Umbilical cord (tissue), 1 donor: ENCODE measurements at regions not wholly inside any gene's neighbourhood (a gene's known extent, or its start where the extent isn't known, plus 50 kb on each side); places are given as distances from the start of the nearest gene placed in this dataset.
"Not testable (repeated sequence)": the region's sequence is repeated elsewhere in the genome, so short reads cannot be mapped to it uniquely, and the experiment has no call there.

Source experiments
- DNase-seq: peaks from one replicate; pipeline ENCODE4 v3.0.0-alpha.2; 2015; ENCODE audit warnings: low spot score

DNA sequence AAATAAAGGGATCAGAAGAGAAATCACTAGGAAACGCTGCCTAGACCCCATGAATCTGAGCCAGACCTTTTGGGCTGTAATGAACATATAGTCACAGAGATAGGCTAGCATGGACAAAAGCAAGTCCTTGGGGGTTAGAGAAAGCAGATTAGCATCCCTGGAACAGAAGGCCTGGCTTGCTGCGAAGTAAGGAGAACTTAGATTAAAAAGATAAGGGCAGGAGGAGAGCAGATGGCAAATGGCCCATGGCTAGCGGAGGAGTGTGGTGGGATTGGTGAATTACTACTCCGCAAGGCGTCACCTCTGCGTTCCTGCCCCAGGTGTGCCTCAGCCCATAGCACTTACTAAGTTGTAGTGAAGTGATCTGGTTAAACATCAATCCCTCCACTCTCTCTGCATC, 92.3 kb upstream of the ZNF438 start:
- DNase-seq, result no peak

DNA sequence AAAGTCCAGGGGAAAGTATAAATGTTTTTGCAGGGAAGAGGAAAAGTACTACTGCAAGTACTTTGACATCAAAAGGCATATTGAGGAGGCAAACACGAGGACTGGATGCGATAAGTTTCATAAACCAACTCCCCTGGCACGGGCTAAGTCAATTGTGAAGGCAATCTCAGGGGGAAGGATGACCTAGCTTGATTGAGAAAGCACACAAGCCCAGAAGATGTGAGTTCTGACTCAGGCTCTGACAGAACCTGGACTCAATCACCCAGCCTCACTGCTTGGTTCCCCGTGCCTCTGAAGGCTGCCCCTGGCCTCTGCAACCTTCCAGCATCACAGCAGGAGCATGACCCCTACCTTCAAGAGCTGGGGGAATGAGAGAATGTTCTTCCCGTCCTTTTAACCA, 93.2 kb upstream of the ZNF438 start:
- DNase-seq, result no peak

DNA sequence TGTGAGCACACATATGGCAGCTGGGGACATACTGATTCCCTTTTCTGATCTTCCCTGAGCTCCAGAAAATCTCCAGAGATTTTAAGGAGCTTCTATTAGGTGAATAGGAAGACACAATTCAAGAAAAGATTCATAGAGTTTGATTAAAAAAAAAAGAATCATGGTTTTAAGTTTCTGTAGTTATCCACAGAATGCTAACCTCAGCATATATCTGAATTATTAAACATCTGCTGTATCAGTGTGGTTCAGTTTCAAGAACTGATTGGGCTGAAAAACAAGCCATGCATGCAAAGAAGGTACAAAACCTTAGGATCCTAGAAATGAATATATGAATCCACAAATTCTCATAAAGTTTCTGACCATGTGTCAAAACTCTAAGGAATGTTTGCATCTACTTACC, 94.1 kb upstream of the ZNF438 start:
- DNase-seq, result no peak

DNA sequence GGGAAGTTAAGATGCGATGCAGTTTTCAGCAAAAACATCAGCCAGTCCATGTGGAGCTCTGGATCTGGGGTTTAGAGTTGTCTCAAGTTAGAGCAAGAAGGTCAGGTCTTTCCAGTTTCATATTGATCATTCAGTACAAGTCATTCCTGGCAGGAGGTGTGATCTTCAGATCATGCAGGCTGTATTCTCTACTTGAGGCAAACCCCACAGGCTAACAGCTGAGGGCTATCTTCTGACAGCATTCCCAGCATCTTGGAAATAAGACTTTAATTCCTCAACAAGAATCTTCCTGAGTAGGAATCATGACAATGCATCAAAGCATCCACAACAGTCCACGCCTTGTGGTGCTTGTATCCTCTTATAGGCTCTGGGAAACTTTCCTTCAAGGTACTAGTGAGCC, 94.9 kb upstream of the ZNF438 start:
- DNase-seq, result peak; percentile 51

DNA sequence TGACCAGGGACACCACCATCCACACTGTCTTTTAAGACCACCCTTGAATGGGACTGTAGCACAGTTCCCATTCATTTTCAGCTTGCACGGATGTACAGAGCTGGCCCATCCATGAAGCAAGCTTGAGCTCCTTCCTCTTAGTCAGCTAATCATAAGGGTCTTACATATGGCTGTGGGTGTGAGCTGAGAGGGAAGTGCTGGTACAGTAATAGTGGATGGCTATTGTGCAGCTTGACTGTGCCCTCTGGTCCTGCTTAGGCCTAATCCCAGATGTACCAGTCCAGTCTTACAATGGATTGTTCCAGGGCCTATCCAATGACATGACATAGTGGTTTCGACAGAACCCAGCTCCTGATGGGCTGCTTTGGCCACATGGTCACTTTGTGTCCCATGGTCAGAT, 96.9 kb upstream of the ZNF438 start:
- no peak for DNase-seq

DNA sequence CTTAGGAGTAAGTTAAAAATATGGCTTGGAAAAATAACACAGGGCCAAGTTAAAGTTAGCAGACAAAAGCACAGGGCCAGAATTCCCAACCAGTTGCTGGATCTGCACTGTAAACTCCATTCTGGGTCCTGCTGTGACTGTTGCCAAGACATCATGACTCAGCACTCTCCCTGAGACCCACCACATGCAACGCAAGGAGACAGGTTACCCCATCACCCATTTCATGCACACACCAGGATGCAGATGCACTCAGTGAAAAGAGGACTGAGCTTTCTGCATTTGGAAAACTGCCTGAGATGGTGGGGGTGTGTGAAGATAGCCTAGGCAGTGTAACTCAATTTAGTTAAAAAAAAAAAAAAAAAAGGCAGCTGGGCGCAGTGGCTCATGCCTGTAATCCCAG, 97.6 kb upstream of the ZNF438 start:
- DNase-seq, result peak; percentile 69

DNA sequence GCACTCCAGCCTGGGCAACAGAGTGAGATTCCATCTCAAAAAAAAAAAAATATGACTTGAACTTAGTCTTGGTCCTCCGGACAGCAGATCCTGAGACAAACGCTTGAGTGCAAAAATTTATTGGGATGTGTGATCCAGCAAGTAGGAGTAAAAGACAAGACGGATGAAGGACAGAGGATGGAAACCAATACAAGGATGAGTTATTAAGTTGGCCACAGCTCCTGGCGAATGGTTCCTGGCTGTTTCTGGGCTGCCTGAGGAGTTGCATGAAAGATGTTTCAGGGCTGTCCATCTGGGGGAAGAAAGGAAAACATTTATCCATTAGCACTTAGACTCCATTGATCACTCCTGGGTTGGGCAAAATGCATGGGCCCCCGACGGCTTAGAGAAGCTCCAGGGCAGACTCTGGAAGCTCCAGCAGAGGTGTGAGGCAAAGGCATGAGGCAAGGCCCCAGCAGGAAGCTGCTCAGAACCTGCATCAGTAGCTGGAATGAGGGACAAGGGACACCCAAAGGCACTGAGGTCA, 98.3 kb upstream of the ZNF438 start:
- no peak for DNase-seq

DNA sequence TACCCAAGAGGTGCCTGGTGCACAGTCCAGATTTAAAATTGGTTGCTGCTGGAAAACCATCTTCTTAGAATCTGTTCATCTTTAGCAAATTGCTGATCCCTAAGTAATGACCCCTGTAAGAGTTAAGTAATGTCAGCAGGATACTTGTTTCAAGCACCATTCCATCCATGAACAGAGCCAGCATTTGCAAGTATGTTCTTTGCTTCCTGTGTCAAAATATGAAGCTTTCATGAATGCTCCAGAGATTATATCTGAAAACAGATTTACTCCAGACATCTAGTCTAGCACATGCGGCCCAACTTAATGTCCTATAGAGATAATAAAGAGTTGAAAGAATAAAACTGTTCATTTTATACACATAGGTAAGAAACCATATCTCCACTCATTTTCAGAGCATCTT, 98.7 kb upstream of the ZNF438 start:
- DNase-seq, result peak; percentile 56

DNA sequence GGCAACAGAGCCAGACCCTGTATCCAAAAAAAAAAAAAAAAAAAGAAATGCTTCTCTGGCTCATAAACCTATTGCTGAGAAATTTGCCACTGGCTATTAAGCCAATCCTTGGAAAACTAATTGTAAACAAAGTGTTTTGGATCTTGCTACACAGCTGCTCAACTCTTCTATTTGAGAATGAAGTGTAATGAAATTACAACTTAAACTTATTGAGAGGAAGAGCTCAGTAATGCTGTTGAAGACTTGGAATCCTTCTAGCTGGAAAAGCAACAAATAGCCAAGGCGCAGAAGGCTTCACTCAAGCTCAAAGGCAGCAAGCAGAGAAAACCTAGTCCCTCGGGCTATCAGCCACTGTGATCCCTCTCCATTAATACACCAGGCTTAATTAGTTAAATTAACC, 99.6 kb upstream of the ZNF438 start:
- no peak for DNase-seq

DNA sequence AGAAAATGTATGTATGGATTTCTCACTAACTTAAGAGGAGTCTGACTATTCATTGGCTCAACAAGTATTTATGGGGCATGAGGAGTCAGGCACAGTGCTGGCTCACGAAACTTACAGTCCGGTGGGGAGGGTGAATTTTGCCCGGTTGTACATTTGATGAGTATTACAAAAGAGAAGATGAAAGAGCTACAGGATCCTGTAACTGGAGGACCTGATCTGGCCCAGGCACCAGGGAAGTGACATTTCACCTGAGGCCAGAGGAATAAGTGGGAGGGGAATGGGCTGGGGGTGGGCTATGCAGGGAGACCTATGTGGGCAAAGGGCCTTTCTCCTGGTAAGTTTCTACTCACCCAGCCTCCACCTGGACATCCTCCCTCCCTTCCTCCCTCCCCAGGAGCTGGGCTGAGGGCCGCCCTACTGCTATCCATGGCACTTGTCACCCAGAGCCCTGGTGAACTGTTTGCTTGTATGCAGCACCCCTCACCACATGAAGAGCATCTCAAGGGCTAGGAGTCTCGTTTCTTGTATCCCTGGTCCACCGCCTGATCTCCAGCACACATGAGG, 101.1 kb upstream of the ZNF438 start:
- DNase-seq, result no peak

DNA sequence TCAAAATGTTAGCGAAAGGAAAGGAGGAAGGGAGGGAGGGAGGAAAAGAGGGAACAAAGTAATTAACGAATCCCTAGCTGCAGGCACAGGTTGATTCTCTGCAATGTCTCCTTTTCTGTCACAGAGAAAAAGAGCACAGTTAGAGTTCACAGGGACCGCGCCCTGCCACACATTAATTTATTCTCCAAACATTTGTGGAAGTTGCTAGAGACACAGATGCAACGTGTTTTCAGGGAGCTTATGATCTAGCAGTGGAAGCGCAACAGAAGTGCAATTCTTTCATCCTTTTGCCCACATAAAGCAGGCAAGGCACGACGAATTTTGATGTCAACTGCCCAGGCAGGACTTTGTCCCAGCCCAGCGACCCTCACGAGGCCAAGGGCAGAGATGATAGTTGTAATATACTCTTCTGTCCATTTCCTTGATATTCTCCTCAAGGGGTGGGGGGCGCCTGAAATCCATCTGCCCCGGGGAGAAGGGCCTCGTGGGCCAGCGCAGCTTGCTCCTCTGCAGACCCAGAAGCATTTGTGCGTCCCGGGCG, 101.7 kb upstream of the ZNF438 start:
- no peak for DNase-seq

DNA sequence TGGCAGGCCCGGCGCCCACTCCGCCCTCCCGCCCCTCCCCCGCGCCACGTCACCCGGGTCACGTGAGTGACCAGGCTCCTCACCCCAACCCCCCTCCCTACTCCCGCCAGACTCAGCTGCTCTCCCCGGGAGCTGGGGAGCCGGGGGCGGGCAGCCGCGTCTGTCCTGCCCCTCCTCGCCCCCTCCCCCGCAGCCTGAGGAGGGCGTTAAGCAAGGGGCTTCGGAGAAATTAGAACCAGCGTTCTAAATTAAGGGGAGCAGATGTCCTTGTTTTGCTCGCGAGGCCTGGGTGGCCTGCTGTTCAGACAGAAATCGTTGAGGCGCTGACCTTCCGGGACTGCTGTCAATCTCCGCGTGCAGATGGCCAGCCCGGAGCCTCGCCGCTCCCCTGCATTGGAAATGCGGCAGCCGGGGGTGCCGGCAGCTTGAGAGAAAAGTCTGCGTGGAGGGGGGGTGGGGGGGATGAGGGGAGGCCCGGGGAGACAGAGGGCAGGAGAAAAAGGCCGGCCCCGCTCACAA, 102.2 kb upstream of the ZNF438 start:
- DNase-seq, result peak; percentile 90

DNA sequence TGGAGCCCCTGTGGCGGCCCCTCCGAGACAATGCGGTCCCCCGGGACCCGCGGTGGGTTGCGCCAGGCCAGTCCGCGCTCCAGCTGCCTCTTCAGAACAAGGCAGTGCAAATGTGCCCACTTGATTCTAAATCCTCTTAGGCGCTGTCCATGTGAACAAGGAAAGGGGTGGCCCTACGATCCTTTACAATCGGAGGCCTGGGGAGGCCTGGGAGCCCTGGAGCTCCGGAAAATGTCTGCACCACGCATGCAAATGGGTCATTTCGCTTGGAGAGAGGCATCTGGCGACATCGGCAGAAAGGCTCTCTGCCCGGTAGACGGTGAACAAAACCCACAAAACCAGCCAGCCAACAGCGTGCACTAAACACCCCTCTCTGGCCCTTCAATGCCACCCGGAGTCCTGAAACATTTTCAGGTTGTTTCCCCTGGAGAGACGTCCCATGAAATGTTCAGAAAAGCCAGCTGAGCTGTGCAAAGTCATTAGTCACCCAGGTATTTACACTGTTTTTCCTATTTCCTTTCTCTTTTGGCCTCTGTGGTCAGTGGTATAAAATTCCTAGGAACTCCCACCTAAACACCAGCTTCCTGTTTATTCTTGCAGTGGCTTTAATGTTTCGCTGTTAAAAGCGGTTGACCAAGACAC, 102.8 kb upstream of the ZNF438 start:
- peak; percentile 45 for DNase-seq

DNA sequence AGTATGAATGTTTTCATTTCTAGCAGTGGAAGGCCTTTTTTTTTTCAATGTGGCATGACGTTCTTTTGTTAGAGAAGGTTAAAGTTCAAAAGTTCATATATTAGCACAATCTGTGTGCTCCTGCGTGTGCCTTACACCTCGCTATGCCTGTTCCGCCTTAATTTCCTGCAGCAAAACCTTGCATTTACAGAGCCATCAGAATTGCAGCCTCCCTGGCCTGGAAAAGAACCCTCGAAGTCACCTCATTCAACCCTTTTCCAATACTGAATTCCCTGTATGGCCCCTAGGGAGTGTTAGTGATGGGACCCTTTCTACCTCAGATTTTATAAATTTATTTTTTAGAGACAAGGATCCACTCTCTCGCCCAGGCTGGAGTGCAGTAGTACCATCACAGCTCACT, 103.5 kb upstream of the ZNF438 start:
- no peak for DNase-seq

DNA sequence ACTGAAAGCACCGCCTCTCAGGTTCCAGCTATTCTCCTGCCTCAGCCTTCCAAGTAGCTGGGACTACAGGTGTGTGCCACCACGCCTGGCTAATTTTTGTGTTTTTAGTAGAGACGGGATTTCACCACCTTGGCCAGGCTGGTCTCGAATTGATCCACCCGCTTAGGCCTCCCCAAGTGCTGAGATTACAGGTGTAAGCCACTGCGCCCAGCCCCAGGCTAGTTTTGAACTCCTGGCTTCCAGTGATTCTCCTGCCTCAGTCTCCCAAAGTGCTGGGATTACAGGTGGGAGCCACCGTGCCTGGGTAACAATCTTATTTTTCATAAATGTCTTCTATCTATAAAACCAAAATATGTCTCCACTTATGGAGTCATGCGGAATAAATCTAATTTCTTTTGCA, 104.1 kb upstream of the ZNF438 start:
- DNase-seq, result not testable (repeated sequence)

DNA sequence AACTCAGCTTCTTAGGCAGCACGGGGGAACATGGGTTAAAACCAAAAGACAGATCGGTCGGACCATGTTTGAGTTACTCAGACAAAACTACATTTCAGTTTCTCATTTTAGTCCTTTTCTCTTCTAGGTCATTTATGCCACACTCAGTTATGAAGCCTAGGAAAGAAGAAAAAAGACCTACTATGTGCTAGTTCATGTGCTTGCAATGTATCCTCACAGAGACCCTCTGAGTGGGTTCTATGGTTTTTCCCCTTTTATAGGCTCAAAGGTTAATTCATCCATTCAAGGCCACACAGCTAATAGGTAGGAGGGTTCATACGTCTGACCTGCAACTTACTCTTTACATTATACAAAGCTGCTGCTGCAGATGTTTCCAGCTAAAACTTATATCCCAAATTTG, 104.7 kb upstream of the ZNF438 start:
- no peak for DNase-seq

DNA sequence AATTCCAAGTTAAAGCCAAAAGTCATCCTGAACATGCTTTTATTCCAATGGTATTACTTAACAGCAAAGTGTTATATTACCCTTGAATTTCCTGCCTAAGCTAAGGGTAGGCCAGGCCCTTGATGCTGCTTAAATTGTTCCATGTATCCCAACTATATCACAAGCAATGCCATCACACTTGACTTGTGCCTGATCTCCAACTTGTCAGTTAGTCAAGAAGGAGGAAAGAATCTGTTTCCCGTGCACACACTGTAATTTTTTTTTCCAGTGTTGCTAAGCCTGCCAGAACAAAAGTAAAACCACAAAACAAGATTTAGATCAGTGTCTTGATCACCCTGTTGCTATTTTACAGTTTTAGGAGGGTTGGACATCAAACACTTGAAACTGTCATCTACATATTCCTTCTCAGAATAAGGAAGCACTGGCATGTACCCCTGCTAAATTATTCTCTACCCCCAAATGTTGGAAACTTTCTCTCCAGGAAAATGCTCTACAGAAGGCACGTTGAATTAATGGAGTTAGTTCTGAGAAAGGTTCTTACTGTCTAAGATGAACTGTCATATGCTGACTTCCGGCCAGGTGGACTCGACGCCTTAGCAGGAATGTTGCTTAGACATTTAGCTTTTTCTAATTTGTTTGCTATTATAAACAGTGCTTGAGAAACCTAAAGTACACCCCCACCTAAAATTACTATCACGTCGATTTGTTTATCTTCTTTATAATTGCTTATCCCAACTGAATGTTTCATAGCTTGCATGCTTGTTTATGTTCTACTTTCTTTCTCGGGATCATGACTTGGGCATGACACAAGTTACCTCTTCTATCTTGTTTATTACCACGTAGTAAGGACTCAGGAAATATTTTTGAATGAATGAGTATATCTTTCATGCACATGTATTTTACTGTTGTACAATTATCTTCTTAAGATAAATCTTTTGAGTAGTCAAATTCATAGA, 105.5 kb upstream of the ZNF438 start:
- peak; percentile 41 for DNase-seq

DNA sequence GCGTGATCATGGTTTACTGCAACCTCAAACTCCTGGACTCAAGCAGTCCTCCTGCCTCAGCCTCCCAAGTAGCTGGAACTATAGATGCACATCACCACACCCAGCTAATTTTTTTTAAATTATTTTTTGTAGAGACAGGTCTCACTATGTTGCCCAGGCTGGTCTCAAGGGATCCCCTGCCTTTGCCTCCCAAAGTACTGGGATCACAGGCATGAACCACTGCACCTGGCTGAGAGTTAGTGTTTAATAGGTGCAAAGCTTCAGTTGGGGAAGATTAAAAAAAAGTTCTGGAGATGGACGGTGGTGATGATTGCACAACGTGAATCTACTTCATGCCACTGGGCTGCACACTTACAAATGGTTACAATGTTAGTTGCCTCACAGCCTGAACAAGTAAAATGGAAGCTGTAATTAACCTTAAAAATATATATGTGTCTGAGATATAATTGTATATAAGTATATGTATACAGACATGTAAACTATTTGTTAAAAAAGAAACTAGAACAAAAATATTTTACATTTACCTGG, 106.4 kb upstream of the ZNF438 start:
- no peak for DNase-seq

DNA sequence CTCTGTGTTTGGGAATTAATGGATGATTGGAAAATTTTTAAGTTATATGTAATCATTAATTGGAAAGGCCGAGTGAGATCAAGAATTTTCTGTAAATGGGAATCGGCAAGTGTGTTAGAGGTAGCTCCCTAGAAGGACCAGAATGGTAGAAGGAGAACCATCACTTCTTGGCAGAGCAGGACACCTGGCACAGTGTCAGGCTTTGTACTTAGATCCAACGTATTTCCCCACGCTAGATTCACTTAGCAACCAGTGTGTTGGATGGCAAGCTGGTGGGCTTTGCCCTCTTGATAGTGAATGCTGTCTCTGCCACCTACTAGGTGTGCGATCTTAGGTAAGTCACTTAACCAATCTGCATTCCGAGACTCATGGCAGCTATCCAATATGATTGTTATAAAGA, 107.8 kb upstream of the ZNF438 start:
- no peak for DNase-seq

DNA sequence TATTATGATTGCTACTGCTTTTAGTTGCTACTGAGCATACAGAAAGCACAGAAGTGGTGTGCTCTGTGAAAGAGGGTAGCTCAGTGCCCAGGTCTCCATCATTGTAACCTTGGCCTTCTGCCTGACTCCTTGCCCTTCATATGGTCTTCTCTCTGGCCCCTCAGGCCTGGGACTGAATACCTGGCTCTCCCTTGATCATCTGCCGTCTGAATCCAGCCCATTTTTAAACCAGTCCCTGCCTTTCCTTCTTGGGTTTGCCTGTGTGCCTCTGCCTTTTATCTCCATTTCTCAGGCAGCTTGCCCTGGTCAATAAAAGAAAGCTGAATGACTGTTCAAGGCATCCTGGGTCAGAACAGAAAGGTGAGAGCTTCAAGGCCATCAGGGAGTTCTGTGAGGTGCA, 109.1 kb upstream of the ZNF438 start:
- DNase-seq, result no peak

DNA sequence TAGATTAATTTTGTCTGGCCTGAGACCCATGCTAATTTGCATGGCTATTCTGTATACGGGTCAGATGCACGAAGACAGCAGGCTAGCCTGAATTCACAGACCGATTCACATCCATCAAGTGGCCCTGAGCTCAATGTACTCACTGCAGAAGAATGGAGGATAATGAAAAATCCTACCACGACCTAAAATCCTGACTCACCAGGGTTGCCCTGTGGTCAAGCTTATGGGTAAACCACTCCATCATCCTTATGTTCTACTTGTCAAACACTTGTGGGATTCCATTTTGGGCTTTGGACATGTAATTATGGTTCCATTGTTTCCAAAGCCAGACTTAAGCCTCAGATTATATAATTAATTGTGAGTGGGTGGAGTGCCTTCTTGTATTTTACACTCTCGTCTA, 110.4 kb upstream of the ZNF438 start:
- no peak for DNase-seq
